PC-9 (cell line): ENCODE measurements at regions not wholly inside any gene's neighbourhood (a gene's known extent, or its start where the extent isn't known, plus 50 kb on each side); places are given as distances from the start of the nearest gene placed in this dataset.

Experiments
- BruUV-seq: library from RNA; stranded (reverse); fragments of 400-500 nt; replicated peaks from 2 replicates; lab custom pipeline; 2021; lab: Mats Ljungman, UMichigan
- CTCF ChIA-PET: fragments of 300-600 bp; sonication (Branson Sonifier 250); formaldehyde crosslinking; loops from one replicate; lab custom pipeline; 2022; ENCODE audit warnings: antibody characterized with exemption; lab: Charles Lee
- POLR2A ChIA-PET: fragments of 300-600 bp; sonication (Branson Sonifier 250); formaldehyde crosslinking; loops from one replicate; lab custom pipeline; 2022; ENCODE audit warnings: antibody characterized with exemption; ENCODE audit not compliant: unreplicated experiment; lab: Charles Lee
- DNase-seq, 2 experiments: peaks; one replicate each; pipeline versions ENCODE4 v3.0.0 to v3.0.0-alpha.2; 2015 to 2022; ENCODE audit warnings: mixed read lengths in 1 of 2
- H2AFZ ChIP-seq: fragments of 200-600 bp; sonication (generic); 2 replicates; pipeline ENCODE4 v1.8.1; 2017; ENCODE audit warnings: antibody characterized with exemption
- H3F3A ChIP-seq: fragments of 200-600 bp; sonication (generic); 2 replicates; pipeline ENCODE4 v1.8.1; 2017; ENCODE audit warnings: antibody characterized with exemption, mild to moderate bottlenecking, low read depth; ENCODE audit not compliant: insufficient read depth
- H3K27ac ChIP-seq: fragments of 200-600 bp; sonication (generic); 2 replicates; pipeline ENCODE4 v1.6.1; 2016; ENCODE audit warnings: mixed run types
- H3K27me3 ChIP-seq: fragments of 200-600 bp; sonication (generic); 2 replicates; pipeline ENCODE4 v1.6.1; 2016; ENCODE audit warnings: low read depth, mixed run types; ENCODE audit not compliant: insufficient read depth
- H3K36me3 ChIP-seq: fragments of 200-600 bp; sonication (generic); 2 replicates; pipeline ENCODE4 v1.6.1; 2016; ENCODE audit warnings: low read depth, mixed run types
- H3K4me1 ChIP-seq: fragments of 200-600 bp; sonication (generic); replicated peaks from 2 replicates; pipeline ENCODE4 v1.6.1; 2016; ENCODE audit warnings: mixed run types; ENCODE audit not compliant: insufficient read depth
- H3K4me2 ChIP-seq: fragments of 200-600 bp; sonication (generic); 2 replicates; pipeline ENCODE4 v1.6.1; 2017; ENCODE audit warnings: mixed run types
- H3K4me3 ChIP-seq: fragments of 200-600 bp; sonication (generic); 2 replicates; pipeline ENCODE4 v1.6.1; 2016; ENCODE audit warnings: mixed run types
- H3K79me2 ChIP-seq: fragments of 200-600 bp; sonication (generic); 2 replicates; pipeline ENCODE4 v1.6.1; 2017; ENCODE audit warnings: low read depth, mixed run types
- H3K9me2 ChIP-seq: fragments of 200-600 bp; sonication (generic); 2 replicates; pipeline ENCODE4 v1.8.1; 2017; ENCODE audit warnings: mild to moderate bottlenecking; ENCODE audit not compliant: insufficient read depth
- H3K9me3 ChIP-seq: fragments of 200-600 bp; sonication (generic); 2 replicates; pipeline ENCODE4 v1.8.1; 2016; ENCODE audit warnings: low read depth; ENCODE audit not compliant: insufficient read depth
- H4K20me1 ChIP-seq: fragments of 200-600 bp; sonication (generic); 2 replicates; pipeline ENCODE4 v1.8.1; 2017; ENCODE audit not compliant: insufficient read depth
- EZH2 ChIP-seq: fragments of 200-600 bp; sonication (generic); IDR thresholded peaks from 2 replicates; pipeline ENCODE4 v1.8.0; 2017; ENCODE audit warnings: antibody characterized with exemption, low read depth
- intact Hi-C: fragments of 100-400 bp; cut with micrococcal nuclease; formaldehyde crosslinking; loops from one replicate; pipeline ENCODE4 v1.10.0; 2022; ENCODE audit not compliant: unreplicated experiment
- TF ChIP-seq, protein P1 (sequence below): fragments of 200-600 bp; sonication (generic); conservative IDR thresholded peaks from 2 replicates; pipeline ENCODE4 v1.6.1; 2017; ENCODE audit warnings: mixed run types, antibody characterized with exemption, mild to moderate bottlenecking, moderate library complexity

DNA sequence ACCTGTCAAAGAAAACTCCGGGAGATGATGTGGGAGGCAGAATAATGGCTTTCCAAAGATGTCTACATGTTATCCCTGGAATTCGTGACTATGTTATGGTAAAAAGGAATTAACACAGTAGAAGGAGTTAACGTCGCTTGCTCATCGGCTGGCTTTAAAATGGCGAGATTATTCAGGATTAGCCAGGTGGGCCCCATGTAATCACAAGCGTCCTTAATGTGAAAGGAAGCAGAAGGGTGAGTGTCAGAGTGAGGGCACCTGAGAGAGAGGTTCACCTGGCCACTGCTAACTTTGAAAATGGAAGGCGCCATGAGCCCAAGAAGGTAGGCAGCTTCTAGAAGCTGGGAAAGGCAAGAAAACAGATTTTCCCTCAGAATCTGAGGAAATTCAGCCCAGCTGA lies 557.2 kb downstream of the EPHB1 start:
- Histone ChIP-seq H3K4me1 (no peaks in the 10 kb centered on the region), H3K79me2 (no peaks in the 10 kb centered on the region), H3K27me3 (no peaks in the 10 kb centered on the region; the same call in 1 of the 2 replicates), H3K9me2 (no peaks in the 10 kb centered on the region), H2AFZ (no peak overlapping the region), H3K4me2 (no peak overlapping the region), H3K36me3 (no peaks in the 10 kb centered on the region), H4K20me1 (no peaks in the 10 kb centered on the region), H3K4me3 (no peak overlapping the region), H3K9me3 (no peaks in the 10 kb centered on the region), H3K27ac (no peak overlapping the region), H3F3A (no peaks in the 10 kb centered on the region)
- intact Hi-C loops, result no loop called here
- ChIA-PET POLR2A (no interaction called here), CTCF (no interaction called here)
- no TSS peak for BruUV-seq
- TF ChIP-seq, protein P1, sequence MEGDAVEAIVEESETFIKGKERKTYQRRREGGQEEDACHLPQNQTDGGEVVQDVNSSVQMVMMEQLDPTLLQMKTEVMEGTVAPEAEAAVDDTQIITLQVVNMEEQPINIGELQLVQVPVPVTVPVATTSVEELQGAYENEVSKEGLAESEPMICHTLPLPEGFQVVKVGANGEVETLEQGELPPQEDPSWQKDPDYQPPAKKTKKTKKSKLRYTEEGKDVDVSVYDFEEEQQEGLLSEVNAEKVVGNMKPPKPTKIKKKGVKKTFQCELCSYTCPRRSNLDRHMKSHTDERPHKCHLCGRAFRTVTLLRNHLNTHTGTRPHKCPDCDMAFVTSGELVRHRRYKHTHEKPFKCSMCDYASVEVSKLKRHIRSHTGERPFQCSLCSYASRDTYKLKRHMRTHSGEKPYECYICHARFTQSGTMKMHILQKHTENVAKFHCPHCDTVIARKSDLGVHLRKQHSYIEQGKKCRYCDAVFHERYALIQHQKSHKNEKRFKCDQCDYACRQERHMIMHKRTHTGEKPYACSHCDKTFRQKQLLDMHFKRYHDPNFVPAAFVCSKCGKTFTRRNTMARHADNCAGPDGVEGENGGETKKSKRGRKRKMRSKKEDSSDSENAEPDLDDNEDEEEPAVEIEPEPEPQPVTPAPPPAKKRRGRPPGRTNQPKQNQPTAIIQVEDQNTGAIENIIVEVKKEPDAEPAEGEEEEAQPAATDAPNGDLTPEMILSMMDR, result no peak
- TF ChIP-seq EZH2, result no peak
- DNase-seq, result no peak

DNA sequence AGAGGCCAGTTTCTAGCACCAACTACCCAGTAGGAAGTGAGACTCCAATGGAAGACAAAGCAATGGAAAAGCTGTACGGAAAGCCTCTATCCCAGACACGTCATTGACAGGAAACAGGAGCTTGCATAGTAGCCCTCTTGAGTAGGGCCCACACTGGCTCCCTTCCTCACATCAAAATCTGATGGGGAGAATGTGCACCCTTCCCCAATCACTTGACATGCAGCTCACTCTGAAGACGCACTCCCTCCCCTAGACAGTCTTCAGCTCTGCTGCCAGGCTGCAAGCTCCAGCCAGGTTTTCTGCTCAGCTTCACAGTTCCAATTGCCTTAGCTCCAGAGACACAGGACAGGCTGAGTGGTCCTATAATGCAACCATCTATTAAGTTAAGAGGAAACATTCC lies 567.8 kb downstream of the EPHB1 start:
- DNase-seq, result no peak
- Histone ChIP-seq H2AFZ (no peak overlapping the region), H3F3A (no peaks in the 10 kb centered on the region), H3K36me3 (no peaks in the 10 kb centered on the region), H3K79me2 (no peaks in the 10 kb centered on the region), H3K27ac (no peak overlapping the region), H3K4me1 (no peaks in the 10 kb centered on the region), H4K20me1 (no peaks in the 10 kb centered on the region), H3K4me2 (no peak overlapping the region), H3K4me3 (no peak overlapping the region), H3K27me3 (no peaks in the 10 kb centered on the region), H3K9me3 (no peaks in the 10 kb centered on the region), H3K9me2 (no peaks in the 10 kb centered on the region)
- CTCF ChIA-PET, result no interaction called here
- intact Hi-C loops, result no loop called here
- POLR2A ChIA-PET, result no interaction called here
- no peak for TF ChIP-seq EZH2
- TF ChIP-seq, protein P1, result no peak
- BruUV-seq, result no TSS peak

DNA sequence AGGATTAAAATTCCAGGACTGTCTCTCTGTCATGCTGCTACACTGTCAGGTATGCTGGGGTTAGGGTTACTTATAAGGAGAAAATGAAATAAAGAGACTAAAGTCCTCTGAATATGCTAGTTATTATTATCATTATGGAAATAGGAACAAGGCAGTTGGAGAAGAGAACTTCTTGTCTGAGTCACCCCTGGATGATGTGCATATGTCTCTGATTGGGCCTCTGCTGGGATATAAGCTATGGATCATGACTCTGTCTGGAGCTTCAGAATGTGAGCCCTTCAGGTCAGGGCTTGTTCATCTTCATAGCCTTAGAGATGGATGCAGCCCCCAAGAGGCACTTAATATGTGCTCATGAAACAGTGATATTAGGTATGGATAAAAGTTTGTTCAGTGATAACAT lies 569.6 kb downstream of the EPHB1 start:
- H3K4me2 ChIP-seq, result no peak overlapping the region
- no peaks in the 10 kb centered on the region for H3K9me2 ChIP-seq
- ChIA-PET POLR2A (no interaction called here), CTCF (no interaction called here)
- intact Hi-C loops, result no loop called here
- BruUV-seq, result no TSS peak
- DNase-seq, result no peak
- no peak overlapping the region for H3K27ac ChIP-seq
- H3K4me1 ChIP-seq, result no peaks in the 10 kb centered on the region
- no peak overlapping the region for H2AFZ ChIP-seq
- no peaks in the 10 kb centered on the region for H3K27me3 ChIP-seq
- no peaks in the 10 kb centered on the region for H3F3A ChIP-seq
- H4K20me1 ChIP-seq, result no peaks in the 10 kb centered on the region
- H3K79me2 ChIP-seq, result no peaks in the 10 kb centered on the region
- no peaks in the 10 kb centered on the region for H3K9me3 ChIP-seq
- no peaks in the 10 kb centered on the region for H3K36me3 ChIP-seq
- TF ChIP-seq, protein P1, result no peak
- TF ChIP-seq EZH2, result no peak
- H3K4me3 ChIP-seq, result no peak overlapping the region
